ENCODE measurements at regions not wholly inside any gene's neighbourhood (a gene's known extent, or its start where the extent isn't known, plus 50 kb on each side); places are given as distances from the start of the nearest gene placed in this dataset.
A peak's percentile ranks its signal among the peaks of the same experiment; 100 is the strongest.

- Mint-ChIP-seq H3K27me3 (peaks cover 72% of the 10 kb centered on the region), H3K9me3 (ENCODE audit: low read depth) (no peaks in the 10 kb centered on the region), H3K4me1 (ENCODE audit: low read depth) (peaks cover 7% of the 10 kb centered on the region), H3K4me3 (ENCODE audit: low read depth) (no peak overlapping the region), H3K36me3 (ENCODE audit: insufficient read depth) (no peaks in the 10 kb centered on the region), H3K27ac (peak overlapping the region; percentile 29)
- no peak for TF ChIP-seq CTCF (IDR thresholded peaks at IDR 0.05; ENCODE audit: unreplicated experiment)
- DNase-seq (ENCODE audit: low spot score, unreplicated experiment) = no peak
Measured at GRCh38 chr12:125221602-125222001, 156.4 kb downstream of the AACS start.

- no peak for DNase-seq (ENCODE audit: low spot score, unreplicated experiment)
- no peak overlapping the region for H3K4me3 Mint-ChIP-seq (ENCODE audit: low read depth)
- no peak overlapping the region for H3K27ac Mint-ChIP-seq
- TF ChIP-seq CTCF (IDR thresholded peaks at IDR 0.05; ENCODE audit: unreplicated experiment) = no peak
- H3K4me1 Mint-ChIP-seq (ENCODE audit: low read depth) = peaks cover 7% of the 10 kb centered on the region
- no peaks in the 10 kb centered on the region for H3K9me3 Mint-ChIP-seq (ENCODE audit: low read depth)
- no peaks in the 10 kb centered on the region for H3K36me3 Mint-ChIP-seq (ENCODE audit: insufficient read depth)
- H3K27me3 Mint-ChIP-seq = peaks cover 63% of the 10 kb centered on the region
Measured at GRCh38 chr12:125222876-125223275, 157.6 kb downstream of the AACS start.

GRCh38 chr12:125225641-125226040 is 160.4 kb downstream of the AACS start:
- Mint-ChIP-seq H3K36me3 (ENCODE audit: insufficient read depth) (no peaks in the 10 kb centered on the region), H3K9me3 (ENCODE audit: low read depth) (no peaks in the 10 kb centered on the region), H3K4me1 (ENCODE audit: low read depth) (no peaks in the 10 kb centered on the region), H3K4me3 (ENCODE audit: low read depth) (no peak overlapping the region), H3K27me3 (peaks cover 42% of the 10 kb centered on the region), H3K27ac (no peak overlapping the region)
- TF ChIP-seq CTCF (IDR thresholded peaks at IDR 0.05; ENCODE audit: unreplicated experiment) = no peak
- no peak for DNase-seq (ENCODE audit: low spot score, unreplicated experiment)

GRCh38 chr12:125228519-125229260 is 163.5 kb downstream of the AACS start:
- no peak overlapping the region for H3K4me3 Mint-ChIP-seq (ENCODE audit: low read depth)
- H3K4me1 Mint-ChIP-seq (ENCODE audit: low read depth) = no peaks in the 10 kb centered on the region
- no peak for DNase-seq (ENCODE audit: low spot score, unreplicated experiment)
- peaks cover 7% of the 10 kb centered on the region for H3K9me3 Mint-ChIP-seq (ENCODE audit: low read depth)
- no peaks in the 10 kb centered on the region for H3K36me3 Mint-ChIP-seq (ENCODE audit: insufficient read depth)
- no peak overlapping the region for H3K27ac Mint-ChIP-seq
- TF ChIP-seq CTCF (IDR thresholded peaks at IDR 0.05; ENCODE audit: unreplicated experiment) = no peak
- H3K27me3 Mint-ChIP-seq = peaks cover 16% of the 10 kb centered on the region

- no peak overlapping the region for H3K4me3 Mint-ChIP-seq (ENCODE audit: low read depth)
- DNase-seq (ENCODE audit: low spot score, unreplicated experiment) = no peak
- no peaks in the 10 kb centered on the region for H3K4me1 Mint-ChIP-seq (ENCODE audit: low read depth)
- TF ChIP-seq CTCF (IDR thresholded peaks at IDR 0.05; ENCODE audit: unreplicated experiment) = no peak
- peaks cover 7% of the 10 kb centered on the region for H3K9me3 Mint-ChIP-seq (ENCODE audit: low read depth)
- peaks cover 14% of the 10 kb centered on the region for H3K27me3 Mint-ChIP-seq
- H3K27ac Mint-ChIP-seq = no peak overlapping the region
- H3K36me3 Mint-ChIP-seq (ENCODE audit: insufficient read depth) = no peaks in the 10 kb centered on the region
Measured at GRCh38 chr12:125229878-125230530, 164.8 kb downstream of the AACS start.

Measured in progenitor cell of endocrine pancreas (in vitro differentiated cells).